A549 (cell line): ENCODE measurements at regions not wholly inside any gene's neighbourhood (a gene's known extent, or its start where the extent isn't known, plus 50 kb on each side); places are given as distances from the start of the nearest gene placed in this dataset.

Source experiments
- CEBPB ChIP-seq, 2 experiments: fragments of >200 bp in 1 of 2; sonication (Bioruptor Twin) in 1 of 2; formaldehyde crosslinking in 1 of 2; IDR thresholded peaks; 2 replicates each; pipeline ENCODE4 v1.6.1; 2012 to 2016
- CHD2 ChIP-seq: fragments of 150-350 bp; IDR thresholded peaks from 2 replicates; pipeline ENCODE4 v1.6.1; 2014; ENCODE audit warnings: low read length; ENCODE audit not compliant: partially characterized antibody
- CTCF ChIP-seq: fragments of >200 bp; sonication (Bioruptor Twin); formaldehyde crosslinking; IDR thresholded peaks from 3 replicates; pipeline ENCODE4 v1.5.1; 2016
- EP300 ChIP-seq, 2 experiments: fragments of >200 bp; sonication (Bioruptor Twin); formaldehyde crosslinking; IDR thresholded peaks; 2 replicates in 1 of 2; 3 replicates in 1 of 2; pipeline ENCODE4 v1.6.1; 2016 to 2017
- JUNB ChIP-seq: fragments of >200 bp; sonication (Bioruptor Twin); formaldehyde crosslinking; IDR thresholded peaks from 2 replicates; pipeline ENCODE4 v1.6.1; 2016
- MYC ChIP-seq: IDR thresholded peaks from 2 replicates; pipeline ENCODE4 v1.6.1; 2012; ENCODE audit warnings: mild to moderate bottlenecking, inconsistent platforms, low read length, improper control_type of control experiment, borderline replicate concordance
- NR3C1 ChIP-seq: fragments of >200 bp; sonication (Bioruptor Twin); formaldehyde crosslinking; IDR thresholded peaks from 3 replicates; pipeline ENCODE4 v1.6.1; 2017
- POLR2A ChIP-seq: IDR thresholded peaks from 2 replicates; pipeline ENCODE4 v1.6.1; 2012; ENCODE audit warnings: mild to moderate bottlenecking, low read length
- REST ChIP-seq: fragments of 200-600 bp; sonication (generic); IDR thresholded peaks from 2 replicates; pipeline ENCODE4 v1.6.1; 2016; ENCODE audit warnings: antibody characterized with exemption, mild to moderate bottlenecking, moderate library complexity
- SREBF2 ChIP-seq: fragments of 450-650 bp; IDR thresholded peaks from 2 replicates; pipeline ENCODE4 v1.6.1; 2014; ENCODE audit warnings: mild to moderate bottlenecking, moderate library complexity
- USF2 ChIP-seq: fragments of 450-650 bp; IDR thresholded peaks from 2 replicates; pipeline ENCODE4 v1.6.1; 2014; ENCODE audit warnings: antibody characterized with exemption

- TF ChIP-seq EP300 (IDR thresholded peaks at IDR 0.05) (no peak), CTCF (no peak), SREBF2 (no peak), CEBPB (IDR thresholded peaks at IDR 0.05) (no peak), REST (no peak), POLR2A (no peak), MYC (no peak), USF2 (no peak), NR3C1 (no peak), CHD2 (no peak), JUNB (no peak)
Measured at GRCh38 chr14:101177301-101177971, 273.9 kb upstream of the RTL1 start.
